GM18499 (cell line): ENCODE measurements at regions not wholly inside any gene's neighbourhood (a gene's known extent, or its start where the extent isn't known, plus 50 kb on each side); places are given as distances from the start of the nearest gene placed in this dataset.

ENCODE experiments used
- ATAC-seq: cut with Tn5 transposase; IDR thresholded peaks from one replicate; pipeline ENCODE4 v1.9.1; 2021; ENCODE audit warnings: moderate number of reproducible peaks; ENCODE audit not compliant: insufficient read depth, unreplicated experiment

DNA sequence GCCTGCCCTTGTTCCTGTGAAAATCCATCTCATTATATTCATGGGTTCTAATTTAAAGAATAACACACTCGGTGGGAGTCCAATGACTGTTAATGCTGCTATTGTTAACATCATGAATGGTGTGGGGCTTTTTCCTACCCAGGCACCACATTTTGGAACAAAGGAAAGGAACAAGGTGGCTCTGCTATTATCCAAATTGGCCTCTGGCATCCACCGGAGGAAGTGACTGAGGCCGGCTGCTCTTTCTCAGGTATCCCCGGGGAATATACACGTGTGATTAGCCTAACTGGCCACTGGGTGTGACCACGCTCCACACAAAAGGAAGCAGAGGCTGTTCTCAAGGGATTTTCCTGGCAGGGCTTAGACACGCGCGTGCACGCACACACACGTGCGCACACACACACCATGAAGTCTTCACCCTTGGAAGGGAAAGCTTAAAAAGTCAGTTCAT is 601.2 kb upstream of the ARID1B start:
- no peak for ATAC-seq

DNA sequence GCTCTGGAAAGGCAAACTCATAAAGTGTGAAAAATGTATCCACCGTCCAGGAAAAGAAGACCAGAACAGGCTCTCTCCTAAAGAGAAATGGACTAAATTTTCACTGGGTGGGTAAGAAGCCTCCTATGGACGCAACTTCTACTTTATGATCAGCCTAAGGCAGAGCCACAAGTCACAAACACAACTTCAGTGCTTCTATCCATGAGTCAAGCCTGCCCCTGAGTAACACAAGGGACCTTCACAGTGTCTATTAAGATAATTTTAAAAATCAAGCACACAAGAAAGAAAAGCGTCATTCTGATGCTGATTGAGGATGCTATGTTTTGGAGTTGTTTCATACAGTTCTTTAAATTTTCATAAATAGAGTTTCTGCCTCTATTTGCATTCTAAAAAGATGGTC is 601.7 kb upstream of the ARID1B start:
- ATAC-seq, result no peak

DNA sequence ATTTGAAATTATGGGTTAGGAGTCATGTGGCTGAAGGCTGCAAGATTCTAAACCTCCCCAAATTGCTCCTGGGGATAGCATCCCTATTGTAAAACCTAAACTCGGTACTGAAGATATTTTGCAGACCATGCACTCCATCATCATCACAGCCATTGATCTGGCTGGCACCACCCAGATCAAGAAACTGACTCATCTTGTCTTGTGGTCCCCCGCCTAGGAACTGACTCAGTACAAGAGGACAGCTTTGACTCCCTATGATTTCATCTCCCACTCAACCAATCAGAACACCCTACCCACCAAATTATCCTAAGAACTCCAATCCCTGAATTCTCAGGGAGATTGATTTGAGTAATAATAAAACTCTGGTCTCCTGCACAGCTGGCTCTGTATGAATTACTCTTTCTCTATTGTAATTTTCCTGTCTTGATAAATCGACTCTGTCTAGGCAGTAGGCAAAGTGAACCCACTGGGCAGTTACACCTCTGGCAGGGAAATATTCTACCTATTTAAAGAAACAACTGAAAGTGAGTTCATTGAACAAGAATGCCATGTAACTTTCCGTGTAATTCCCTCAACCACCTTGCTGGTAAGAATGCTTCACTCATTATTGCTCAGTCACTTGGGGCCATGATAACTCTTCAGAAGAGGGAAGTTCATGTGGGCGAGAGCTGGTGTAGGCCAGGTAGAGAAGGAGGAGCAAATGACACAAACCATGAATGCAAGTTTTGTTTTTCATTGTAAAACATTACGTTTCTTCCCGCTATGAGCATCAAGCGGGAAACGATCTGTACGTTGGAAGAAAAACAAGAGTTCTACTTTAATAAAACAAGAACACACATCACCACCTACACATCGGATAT is 602.9 kb upstream of the ARID1B start:
- ATAC-seq, result no peak

DNA sequence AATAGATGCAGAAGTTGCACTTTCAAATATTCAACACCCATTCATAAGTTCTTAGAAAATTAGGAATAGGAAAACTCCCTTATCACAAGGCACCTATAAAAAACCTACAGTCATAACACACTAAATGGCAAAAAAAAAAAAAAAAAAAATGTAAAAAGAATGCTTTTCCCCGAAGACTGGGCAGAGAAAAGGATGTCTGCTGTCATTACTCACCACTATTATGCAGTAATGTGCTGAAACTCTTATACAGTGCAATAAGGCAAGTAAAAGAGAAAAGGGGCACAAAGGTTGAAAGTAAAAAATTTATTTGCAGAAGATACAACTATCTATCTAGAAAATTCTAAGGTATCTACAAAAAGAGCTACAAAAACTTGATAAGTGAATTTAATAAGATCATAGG is 607.8 kb upstream of the ARID1B start:
- ATAC-seq, result no peak

DNA sequence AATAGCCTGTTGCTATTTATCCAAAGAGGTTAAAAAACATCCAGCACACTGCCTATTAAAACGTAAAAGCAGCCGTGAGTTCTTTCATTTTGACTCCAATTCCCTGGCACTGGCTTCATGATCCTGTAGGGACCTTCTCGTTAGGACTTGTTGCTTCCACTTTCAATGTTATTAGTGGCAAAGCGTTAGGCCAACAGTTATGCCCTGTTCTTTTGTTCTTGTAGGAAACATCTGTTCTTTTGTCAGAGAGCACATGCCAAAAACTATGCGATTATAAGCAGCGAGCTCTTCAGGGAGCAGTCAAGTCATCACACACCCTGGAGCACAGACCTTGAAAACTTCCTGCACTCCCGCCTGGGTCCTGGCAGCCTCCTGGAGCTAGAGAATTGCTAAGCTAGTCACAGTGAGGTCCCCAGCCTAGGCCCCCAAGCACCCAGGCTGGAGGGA is 609.5 kb upstream of the ARID1B start:
- no peak for ATAC-seq

DNA sequence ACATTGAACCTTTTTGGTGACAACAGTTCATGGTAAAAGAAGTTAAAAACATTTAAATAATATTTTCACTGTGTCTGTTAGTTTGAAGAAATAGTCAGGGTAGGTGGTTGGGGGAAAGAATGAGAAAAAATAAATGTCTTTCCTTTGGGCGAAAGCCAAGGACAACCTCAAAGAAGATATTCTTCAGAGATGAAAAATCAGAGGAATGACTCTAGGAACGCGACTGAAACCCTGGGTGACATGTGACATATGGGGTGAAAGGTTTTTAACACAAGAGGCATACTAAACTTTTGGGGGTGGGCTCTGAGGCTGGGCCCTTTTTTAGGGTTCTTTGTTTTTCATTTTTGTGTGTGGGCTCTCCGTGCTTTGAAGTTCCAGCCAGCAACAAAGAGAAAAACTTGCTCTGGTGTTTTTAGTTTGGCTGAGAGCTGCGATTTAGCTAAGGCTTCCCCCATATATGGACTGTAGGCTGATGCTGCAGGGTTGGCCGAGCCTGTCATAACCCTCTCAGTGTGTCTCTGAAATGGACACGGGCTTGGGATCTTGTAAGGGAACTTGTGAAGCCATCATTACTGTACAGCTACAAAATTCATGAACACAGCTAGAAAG is 610.1 kb upstream of the ARID1B start:
- ATAC-seq, result no peak

DNA sequence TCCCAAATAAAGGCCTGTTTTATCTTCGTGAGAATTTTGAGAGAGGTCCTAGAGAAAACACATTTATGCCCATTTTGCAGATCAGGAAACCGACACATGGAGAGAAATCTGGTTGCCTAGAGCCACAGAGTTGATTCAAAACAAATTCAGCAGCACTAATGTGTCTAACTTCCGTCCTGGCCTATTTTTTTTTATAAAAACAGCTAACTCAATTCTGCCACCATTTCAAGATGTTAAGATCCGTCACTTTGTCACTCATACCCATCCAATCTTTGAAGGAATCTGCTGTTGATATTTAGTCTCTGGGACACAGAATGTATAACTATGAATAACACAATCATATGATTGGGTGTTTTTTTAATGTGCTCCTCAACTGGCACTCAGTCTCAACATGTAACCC is 611.1 kb upstream of the ARID1B start:
- ATAC-seq, result no peak

DNA sequence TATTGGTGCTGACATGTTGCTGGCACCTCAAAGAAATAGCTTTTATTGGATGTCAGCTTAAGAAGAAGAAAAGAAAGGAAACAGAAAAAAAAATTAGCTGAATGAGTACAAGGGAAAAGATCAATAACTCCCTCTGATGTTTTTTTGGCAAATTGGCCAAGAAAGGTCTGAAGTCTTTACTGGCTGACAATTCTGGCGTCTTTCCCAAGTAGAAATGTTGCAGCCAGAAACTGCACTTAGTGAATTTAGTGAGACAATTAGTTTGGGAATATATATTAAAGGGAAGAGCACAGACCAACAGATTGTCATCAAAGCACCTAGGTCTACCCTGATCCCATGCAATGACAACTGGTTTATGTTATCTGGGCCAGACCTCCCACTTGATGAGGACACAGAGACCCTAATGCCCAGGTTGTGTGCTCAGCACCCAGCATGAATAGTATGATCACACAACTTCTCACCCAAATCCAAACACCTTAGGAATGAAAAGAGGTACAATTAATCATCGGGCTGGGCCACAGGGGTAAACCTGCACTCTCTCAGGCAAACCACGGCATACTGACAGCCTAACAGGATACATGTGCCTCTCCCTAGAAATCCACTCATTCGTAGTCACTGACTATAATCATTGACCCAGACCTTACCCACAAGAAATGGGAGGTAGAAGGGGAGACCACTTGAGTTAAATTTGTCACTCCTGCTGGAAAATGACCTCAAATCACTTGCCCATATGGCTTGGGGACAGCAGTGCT is 612.3 kb upstream of the ARID1B start:
- no peak for ATAC-seq

DNA sequence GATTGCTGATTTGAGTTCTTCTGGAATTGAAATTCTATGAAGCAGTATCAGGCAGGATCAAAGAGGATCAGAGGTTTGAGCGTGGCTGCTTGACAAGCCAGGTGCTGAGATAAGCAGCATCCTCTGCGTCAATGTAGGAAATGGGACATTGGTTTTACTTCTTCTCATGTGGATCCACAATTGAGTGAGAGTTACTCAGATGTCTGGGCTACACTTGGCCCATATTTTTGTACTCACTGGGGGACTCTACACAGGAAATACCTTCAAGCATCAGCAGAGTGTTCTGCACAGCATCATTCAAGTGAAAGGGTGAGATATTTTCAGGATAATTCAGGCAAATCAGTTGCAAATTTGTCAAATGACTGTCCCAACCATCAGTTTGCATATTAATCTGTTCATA is 613.9 kb upstream of the ARID1B start:
- no peak for ATAC-seq

DNA sequence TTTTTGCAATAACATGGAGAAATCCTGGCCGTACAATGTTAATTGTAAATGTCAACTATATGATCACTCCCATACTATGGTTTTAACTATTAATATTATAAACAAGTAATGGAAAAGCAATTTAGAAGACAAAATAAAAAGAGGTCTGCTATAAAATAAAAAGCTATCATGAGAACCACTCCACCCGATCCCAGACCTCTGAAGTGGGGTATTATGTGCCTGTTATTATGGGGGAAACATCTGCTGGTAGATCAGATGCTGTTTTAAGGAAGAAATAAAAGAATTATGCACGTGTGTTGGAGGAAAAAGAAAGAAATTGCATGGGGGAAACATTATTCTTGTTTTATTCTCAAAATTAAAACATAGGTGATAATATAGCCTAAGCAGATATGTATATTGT is 615.7 kb upstream of the ARID1B start:
- ATAC-seq, result no peak

DNA sequence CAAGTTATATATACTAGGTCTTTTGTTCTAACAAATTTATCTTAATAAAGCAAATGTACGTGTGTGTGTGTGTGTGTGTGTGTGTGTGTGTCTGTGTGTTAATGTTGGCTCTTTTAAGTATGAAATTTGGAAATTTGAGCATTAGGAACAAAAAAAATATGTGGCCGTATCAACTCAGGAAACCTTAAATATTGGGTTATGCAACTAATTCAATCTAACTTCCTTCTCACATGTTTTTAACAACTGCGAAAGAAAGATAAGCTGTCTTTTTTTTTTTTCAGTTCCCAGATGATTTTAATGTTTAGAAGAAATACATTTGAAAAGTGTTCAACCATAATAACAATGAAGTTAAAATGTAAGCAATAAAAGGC is 616.4 kb upstream of the ARID1B start:
- no peak for ATAC-seq

DNA sequence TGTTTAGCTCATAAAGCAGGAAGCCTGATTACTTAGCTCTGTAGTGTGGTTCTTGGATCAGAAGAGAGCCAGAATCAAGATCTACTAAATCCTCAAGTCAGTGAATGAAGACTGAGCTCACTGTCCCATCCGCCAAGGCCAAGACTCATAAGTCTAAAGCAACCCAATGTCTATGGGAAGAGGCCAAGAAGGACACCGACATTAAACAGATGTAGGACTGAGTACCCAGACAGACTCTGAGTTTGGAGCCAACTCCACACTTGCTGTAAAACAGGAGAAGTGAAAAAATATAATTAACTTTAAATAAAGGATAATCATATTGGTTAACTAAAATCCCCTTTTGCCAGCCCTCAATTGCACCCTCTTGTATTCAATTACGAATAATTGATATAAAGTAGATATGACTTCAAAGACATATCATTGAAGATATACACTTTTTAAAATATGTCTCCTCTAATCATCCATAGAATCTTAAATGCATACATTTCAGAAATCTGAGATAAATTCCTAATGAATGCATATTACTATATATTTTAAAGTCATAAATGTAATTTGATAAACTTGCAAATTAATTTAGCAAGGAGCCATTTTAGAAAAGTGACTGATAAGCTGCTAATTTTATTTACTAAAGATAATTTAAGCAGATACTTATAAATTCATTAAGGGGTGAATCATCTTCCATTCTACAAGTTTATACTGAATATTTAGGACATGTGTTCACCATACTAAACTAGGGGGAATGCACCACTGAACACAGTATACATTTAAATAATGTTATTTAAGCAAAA is 617.0 kb upstream of the ARID1B start:
- ATAC-seq, result no peak

DNA sequence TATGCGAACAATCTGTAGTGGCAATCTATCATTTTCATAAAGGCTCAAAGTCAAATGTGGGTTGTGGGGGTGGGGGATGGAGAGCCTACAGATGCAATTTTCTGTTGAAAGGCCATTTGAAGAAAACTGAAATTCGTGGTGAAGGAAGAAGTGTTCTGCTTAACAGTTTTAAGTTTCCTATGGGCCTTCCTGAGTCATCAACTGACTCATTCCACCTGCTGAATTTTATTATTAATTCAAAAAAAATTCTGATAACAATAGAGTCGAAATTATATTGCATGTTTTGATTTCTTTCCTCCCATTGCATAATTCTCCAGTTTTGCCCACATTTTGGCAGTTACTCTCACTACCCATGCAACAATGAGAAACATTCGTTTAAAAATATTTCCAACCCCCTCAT is 622.3 kb upstream of the ARID1B start:
- no peak for ATAC-seq

DNA sequence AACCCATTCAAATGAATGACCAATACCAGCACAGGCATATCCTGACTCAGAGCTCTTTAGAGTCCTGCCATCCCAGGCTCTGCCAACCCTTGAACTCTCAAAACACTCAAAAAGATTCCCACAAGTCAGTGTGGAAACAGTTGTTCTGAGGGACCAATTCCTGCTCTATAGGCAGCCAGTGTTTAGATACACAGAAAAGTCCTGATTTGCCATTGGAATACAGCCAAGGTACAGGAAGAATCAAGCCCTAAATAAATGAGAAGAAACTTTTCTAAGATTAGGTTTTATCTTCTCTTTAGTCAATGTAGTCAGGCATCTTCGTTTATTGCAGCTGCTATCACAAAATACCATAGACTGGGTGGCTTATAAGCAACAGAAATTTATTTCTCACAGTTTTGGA is 626.8 kb upstream of the ARID1B start:
- no peak for ATAC-seq

DNA sequence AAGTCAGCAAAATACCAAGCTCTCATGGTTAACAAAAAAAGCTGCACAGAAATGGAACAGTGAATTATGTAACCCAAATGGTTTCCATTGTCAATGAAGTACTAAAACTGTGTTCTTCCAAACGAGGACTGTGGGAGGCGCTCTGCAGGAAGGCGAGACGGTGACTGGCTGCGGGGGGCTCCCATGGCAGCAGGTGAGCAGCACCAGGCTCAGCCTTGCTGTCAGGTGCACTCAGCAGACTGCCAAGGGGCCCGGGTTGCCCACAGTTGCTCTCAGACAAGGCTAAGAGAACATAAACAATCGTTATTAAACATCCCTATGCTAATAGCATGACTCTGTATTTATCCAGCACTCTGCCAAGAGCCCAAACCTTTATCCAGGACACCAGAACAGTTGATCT is 630.3 kb upstream of the ARID1B start:
- no peak for ATAC-seq

DNA sequence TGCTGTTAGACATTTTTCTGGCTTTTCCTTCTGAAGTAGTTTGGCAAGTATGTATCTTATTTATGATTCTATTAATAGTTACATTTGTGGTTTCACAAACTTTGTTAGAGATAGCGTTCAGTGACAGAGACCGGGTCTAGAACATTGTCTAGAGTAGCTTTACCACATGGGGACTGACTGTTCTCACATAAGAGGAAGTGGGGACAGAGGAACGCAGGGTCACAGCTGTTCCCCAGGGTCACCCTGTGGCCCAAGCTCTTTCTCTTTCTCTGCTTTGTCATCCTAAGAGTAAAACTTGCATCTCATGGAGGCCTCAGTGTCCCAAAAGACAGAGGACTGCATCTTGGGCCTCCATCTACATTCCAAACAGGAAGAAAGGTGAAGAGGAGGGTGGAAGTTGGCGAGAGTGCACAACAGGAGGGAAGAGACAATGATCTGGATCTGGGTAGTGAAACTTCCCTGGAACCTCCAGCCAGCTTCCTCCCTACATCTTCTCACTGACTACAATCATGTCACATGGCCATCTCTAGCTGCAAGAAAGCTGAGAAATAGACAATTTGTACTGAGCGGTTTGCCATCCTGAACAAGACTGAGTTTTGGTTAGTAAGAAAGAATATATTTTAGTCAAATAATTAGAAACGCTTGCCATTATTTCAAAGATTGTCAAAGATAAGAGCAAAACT is 645.8 kb upstream of the ARID1B start:
- ATAC-seq, result peak; percentile 65

DNA sequence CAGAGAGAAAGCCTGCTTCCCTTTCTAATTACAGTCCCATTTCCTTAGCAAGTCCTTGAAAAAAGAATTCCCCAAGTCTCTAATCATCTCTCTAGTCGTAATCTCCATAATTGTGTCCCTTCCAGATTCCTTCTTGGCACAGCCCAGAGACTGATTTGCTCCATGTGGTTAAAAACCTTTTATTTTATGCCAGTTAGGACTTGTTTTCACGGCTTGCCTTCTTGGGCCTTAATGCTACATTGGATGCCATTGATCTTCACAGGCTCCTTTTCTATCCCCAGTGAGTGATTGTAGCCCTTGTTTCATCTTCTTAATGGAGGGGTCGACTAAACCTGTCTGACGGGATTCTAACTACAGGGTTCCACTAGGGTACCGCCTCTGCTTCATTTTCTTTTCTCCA is 650.6 kb upstream of the ARID1B start:
- ATAC-seq, result no peak

DNA sequence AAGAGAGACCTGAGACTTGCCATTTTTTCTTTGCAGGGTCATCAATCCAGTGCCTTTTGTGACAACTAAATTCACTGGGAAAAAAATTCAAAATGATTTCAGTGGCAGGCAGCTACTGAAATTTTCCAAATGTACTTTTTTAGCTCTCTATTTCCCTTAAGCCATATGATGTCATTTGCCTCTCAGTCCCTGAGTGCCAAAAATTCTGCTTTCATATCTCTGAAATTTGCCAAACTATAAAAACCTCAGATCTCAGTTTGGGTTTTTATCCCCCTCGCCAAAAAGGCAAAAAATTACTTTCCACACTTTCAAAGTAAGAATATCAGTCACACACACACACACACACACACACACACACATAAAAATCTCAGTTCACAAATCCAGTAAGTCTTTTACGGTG is 651.3 kb upstream of the ARID1B start:
- ATAC-seq, result no peak

DNA sequence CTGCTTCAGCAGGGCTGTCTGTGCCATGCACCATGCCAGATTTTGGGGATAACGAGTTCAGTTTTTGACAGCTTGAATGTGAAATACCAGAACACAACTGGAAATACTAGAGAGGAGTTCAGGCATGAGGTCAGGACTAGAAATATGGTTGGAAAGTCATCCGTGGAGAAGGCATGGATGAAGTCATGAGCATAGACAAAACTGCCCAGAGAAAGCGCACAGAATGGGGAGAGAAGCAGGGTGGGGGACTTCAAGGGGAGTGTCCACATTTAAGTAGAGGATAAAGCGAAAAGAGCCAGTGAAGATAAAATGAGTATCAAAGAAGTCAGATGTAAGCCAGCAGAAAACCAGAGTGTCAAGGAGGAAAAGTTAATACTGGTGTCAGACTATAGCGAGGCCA is 653.4 kb upstream of the ARID1B start:
- ATAC-seq, result no peak

DNA sequence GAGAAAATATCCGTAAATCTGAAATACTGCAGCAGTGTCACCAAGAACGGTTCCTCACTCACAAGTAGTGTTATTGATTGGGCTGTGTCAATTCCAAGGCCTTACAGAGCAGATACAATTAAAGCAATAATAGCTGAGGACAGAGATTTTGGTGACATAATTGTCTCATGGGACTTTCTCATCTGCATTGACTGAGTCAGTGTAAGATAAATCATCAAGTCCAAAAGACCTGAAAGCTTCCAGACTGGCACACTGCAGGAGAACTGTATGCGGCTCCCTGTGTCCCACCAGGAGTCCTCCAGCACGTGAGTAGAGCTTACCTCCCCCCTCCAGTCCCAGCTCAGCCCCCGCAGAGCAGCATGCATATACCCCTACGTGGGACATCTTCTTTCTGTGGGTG is 655.2 kb upstream of the ARID1B start:
- ATAC-seq, result no peak
